ENCODE measurements at regions not wholly inside any gene's neighbourhood (a gene's known extent, or its start where the extent isn't known, plus 50 kb on each side); places are given as distances from the start of the nearest gene placed in this dataset.
"Not testable (repeated sequence)": the region's sequence is repeated elsewhere in the genome, so short reads cannot be mapped to it uniquely, and the experiment has no call there.

DNA sequence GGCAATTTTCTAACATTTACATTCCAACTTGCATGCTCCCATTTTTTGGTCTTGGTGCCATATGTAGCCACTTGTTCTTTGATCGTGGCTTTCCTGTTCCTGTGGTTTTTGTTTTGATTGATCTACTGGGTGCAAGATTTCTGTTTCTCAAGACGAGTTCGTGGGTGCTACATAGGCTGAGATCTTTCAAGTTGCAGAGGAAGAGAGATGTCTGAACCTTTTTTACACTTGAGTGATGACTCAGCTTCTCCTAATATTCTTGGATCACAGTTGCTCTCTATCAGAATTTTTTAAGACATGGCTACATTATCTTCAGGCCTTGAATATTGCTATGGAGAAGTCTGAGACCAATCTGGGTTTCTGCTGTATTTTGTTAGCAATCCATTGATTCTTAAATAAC is 85.1 kb downstream of the SRGAP2 start:
- H3K9me3 Mint-ChIP-seq (ENCODE audit: unreplicated experiment); H3K27me3 Mint-ChIP-seq (ENCODE audit: unreplicated experiment); H3K4me3 Mint-ChIP-seq (ENCODE audit: unreplicated experiment); H3K36me3 Mint-ChIP-seq (ENCODE audit: unreplicated experiment); H3K4me1 Mint-ChIP-seq (ENCODE audit: low read depth, unreplicated experiment); DNase-seq; H3K27ac Mint-ChIP-seq (ENCODE audit: unreplicated experiment): not testable (repeated sequence)

DNA sequence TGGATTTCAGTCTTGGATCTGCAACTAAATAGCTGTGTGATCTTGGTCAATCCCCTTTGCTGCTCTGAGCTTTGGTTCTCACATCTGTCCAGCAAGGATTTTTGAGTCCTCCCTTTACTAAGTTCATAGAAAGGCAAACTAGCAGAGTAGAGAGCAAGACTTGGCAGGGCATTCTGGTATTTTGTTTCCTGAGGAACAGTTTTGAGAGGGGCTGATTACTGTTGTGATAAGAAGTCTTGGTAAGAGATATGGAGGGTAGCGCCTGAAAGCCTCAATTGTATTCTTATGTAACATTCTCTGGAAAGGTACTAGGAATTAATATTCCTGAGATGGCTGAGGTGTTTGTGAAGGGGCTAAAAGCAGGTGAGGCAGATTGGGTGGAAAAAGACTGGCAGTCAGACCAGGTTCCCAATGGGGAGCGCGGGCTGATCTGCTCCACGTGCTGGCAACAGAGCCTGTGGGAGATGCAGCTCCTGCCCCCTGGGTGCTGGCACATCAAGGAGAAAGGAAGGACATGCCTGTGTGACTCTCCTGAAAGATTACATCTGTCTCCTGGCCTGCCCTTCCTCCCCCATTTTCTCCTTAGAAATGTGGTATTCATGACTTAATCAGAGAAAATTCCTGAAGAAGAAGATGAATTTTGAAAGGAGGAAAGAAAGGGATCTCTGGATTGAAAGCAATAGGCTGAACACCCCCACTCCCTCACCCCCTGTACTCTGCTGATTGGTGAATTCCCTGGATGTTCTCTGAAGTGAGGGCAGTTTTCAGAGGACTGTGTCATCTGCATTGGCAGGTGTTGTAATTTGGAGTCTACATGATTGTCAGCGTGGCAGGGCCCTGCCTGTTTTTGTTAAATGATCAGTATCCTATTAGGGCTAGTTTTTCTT is 94.0 kb downstream of the SRGAP2 start:
- H3K36me3 Mint-ChIP-seq (ENCODE audit: unreplicated experiment); DNase-seq; H3K9me3 Mint-ChIP-seq (ENCODE audit: unreplicated experiment); H3K27me3 Mint-ChIP-seq (ENCODE audit: unreplicated experiment); H3K27ac Mint-ChIP-seq (ENCODE audit: unreplicated experiment); H3K4me3 Mint-ChIP-seq (ENCODE audit: unreplicated experiment); H3K4me1 Mint-ChIP-seq (ENCODE audit: low read depth, unreplicated experiment): not testable (repeated sequence)

DNA sequence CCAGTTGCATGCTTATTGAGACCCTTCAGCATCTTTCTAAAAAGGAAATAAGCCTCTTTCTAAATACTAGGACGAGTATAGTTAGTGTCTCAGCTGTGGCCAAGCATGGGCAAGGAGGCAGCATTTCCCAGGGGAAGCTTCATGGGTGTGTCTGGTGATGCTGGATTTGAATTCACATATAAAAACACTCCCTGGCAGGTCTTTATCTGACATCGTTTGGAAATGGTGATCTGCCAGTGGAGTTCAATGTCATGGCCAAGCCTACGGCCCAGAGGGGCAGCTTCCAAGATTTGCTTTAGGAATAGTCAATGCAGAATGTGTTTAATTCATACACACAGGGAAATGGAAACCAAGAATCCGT is 94.7 kb downstream of the SRGAP2 start:
- not testable (repeated sequence) for H3K36me3 Mint-ChIP-seq (ENCODE audit: unreplicated experiment); DNase-seq; H3K27me3 Mint-ChIP-seq (ENCODE audit: unreplicated experiment); H3K27ac Mint-ChIP-seq (ENCODE audit: unreplicated experiment); H3K4me3 Mint-ChIP-seq (ENCODE audit: unreplicated experiment); H3K4me1 Mint-ChIP-seq (ENCODE audit: low read depth, unreplicated experiment); H3K9me3 Mint-ChIP-seq (ENCODE audit: unreplicated experiment)

DNA sequence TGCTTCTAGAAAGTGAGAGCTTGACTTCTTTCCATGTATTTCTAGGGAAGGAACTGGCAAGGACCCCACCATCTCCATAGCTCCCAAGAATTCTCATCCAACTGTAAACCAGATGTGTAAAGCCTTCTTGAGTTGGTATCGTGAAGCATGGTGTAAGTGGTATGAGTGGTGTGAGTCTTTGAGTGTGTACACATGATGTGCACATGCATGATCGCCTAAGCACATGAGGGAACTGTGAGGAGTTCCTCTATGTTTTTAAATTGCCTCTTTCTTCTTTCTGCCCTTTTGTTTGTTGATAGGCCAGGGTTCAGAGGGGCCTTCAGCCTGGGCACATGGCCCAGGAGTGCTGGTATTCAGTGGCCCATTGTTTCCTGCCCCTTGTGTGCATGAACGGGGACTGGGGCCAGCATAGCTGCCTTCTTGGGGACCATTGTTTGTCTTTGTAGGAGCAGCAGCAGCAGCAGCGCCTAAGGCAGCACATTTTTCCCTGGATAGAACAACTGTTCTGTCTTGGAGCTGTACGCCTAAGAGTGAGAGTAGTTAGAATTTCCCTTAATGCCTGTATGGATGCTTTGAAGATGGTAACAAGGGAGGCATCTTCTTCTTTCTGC is 95.9 kb downstream of the SRGAP2 start:
- not testable (repeated sequence) for H3K9me3 Mint-ChIP-seq (ENCODE audit: unreplicated experiment); H3K27ac Mint-ChIP-seq (ENCODE audit: unreplicated experiment); H3K36me3 Mint-ChIP-seq (ENCODE audit: unreplicated experiment); H3K4me3 Mint-ChIP-seq (ENCODE audit: unreplicated experiment); H3K4me1 Mint-ChIP-seq (ENCODE audit: low read depth, unreplicated experiment); DNase-seq; H3K27me3 Mint-ChIP-seq (ENCODE audit: unreplicated experiment)

DNA sequence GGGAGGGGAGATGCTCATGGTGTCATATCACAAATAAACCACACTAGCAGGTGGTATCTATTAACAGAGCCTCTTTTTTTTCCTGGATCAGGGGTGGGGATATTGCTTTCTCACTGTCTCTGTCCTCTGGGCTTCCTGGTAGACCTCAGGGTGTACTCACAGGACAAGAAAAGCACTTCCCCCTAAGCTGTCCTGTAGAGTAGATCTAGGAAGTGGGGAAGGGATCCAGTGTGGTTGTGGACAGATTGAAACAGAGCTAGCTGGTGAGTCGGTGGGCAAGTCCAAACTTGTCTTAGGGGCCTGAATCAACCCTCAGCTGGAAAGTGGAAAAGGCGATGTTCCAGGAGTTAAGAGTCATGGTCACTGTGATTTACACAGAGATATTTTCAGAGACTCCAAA is 96.6 kb downstream of the SRGAP2 start:
- H3K4me3 Mint-ChIP-seq (ENCODE audit: unreplicated experiment); H3K9me3 Mint-ChIP-seq (ENCODE audit: unreplicated experiment); H3K4me1 Mint-ChIP-seq (ENCODE audit: low read depth, unreplicated experiment); DNase-seq; H3K36me3 Mint-ChIP-seq (ENCODE audit: unreplicated experiment); H3K27ac Mint-ChIP-seq (ENCODE audit: unreplicated experiment); H3K27me3 Mint-ChIP-seq (ENCODE audit: unreplicated experiment): not testable (repeated sequence)

DNA sequence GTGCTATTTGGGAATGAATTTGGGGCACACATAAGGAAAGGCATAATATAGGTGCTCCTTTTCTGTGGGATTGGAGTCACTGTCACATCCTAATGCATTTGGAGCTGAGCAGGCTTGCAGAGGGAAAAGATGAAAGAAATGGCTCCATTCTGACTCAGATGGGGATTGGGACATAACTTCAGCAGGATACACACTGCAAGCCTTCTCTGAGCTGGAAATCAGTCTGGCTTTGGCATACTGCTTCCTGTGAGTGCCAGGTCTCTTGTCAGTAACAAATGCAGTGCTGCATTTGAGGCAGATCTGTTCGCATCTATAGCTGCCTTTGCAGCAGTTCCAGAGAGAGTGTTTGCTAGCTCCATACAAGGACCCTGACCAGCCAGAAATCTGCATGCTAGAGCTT is 98.7 kb downstream of the SRGAP2 start:
- not testable (repeated sequence) for H3K4me1 Mint-ChIP-seq (ENCODE audit: low read depth, unreplicated experiment); H3K36me3 Mint-ChIP-seq (ENCODE audit: unreplicated experiment); H3K27ac Mint-ChIP-seq (ENCODE audit: unreplicated experiment); H3K27me3 Mint-ChIP-seq (ENCODE audit: unreplicated experiment); H3K4me3 Mint-ChIP-seq (ENCODE audit: unreplicated experiment); DNase-seq; H3K9me3 Mint-ChIP-seq (ENCODE audit: unreplicated experiment)

DNA sequence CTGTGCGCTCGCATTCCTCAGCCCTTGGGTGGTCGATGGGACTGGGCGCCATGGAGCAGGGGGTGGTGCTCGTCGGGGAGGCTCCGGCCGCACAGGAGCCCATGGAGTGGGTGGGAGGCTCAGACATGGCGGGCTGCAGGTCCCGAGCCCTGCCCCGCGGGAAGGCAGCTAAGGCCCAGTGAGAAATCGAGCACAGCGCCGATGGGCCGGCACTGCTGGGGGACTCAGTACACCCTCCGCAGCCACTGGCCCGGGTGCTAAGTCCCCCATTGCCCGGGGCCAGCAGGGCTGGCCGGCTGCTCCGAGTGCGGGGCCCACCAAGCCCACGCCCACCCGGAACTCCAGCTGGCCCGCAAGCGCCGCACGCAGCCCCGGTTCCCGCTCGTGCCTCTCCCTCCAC is 104.1 kb downstream of the SRGAP2 start:
- DNase-seq; H3K27ac Mint-ChIP-seq (ENCODE audit: unreplicated experiment); H3K4me1 Mint-ChIP-seq (ENCODE audit: low read depth, unreplicated experiment); H3K9me3 Mint-ChIP-seq (ENCODE audit: unreplicated experiment); H3K27me3 Mint-ChIP-seq (ENCODE audit: unreplicated experiment); H3K36me3 Mint-ChIP-seq (ENCODE audit: unreplicated experiment); H3K4me3 Mint-ChIP-seq (ENCODE audit: unreplicated experiment): not testable (repeated sequence)

DNA sequence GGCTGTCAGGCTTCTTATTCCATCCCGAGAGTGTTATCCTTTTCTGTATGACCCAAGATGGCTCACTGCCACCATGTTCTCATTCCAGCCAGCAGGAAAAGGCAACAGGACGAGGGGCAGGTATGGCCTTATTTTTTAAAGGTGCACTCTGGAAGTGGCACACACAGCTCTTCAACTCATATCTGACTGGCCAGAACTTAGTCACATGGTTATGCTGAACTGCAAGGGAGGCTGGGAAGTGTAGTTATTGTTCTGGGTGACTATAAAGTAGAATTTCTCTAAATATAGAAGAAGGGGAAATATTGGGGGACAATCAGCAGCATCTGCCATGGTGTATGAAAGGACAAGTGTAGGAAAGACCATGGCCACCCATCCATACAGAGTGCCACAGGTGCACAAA is 107.6 kb downstream of the SRGAP2 start:
- H3K4me1 Mint-ChIP-seq (ENCODE audit: low read depth, unreplicated experiment); H3K9me3 Mint-ChIP-seq (ENCODE audit: unreplicated experiment); H3K4me3 Mint-ChIP-seq (ENCODE audit: unreplicated experiment); H3K27me3 Mint-ChIP-seq (ENCODE audit: unreplicated experiment); DNase-seq; H3K27ac Mint-ChIP-seq (ENCODE audit: unreplicated experiment); H3K36me3 Mint-ChIP-seq (ENCODE audit: unreplicated experiment): not testable (repeated sequence)

DNA sequence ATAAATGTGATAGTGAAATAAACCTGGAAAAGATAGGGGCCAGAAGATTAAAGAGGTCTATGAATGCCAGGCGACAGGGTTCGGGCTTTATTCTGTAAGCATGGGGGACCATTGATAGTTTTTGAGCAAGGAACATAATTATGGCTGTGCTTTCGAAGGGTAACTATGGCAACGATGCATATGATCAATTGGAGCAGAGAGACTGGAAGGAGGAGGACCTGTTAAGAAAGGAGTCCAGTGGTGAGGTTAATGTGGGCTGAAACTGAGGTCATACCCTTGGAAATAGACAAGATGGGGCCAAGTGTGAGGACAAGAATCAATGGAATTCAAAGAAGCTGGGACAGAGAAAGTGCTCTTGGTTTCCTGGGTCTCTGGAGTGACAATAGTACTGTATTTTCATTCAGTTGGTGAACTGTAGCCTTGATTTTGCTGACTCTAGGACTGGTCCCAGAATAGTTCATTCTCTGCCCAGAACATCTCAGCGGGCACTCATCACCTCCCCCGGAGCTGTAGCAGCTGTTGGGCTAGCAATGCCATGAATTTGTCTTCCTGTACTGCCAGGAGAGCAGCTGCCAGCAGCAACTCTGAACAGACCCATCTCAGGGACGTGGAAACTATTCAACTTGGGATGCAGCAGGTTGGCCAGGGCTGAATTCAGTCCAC is 108.4 kb downstream of the SRGAP2 start:
- not testable (repeated sequence) for H3K9me3 Mint-ChIP-seq (ENCODE audit: unreplicated experiment); H3K36me3 Mint-ChIP-seq (ENCODE audit: unreplicated experiment); H3K27ac Mint-ChIP-seq (ENCODE audit: unreplicated experiment); H3K4me1 Mint-ChIP-seq (ENCODE audit: low read depth, unreplicated experiment); DNase-seq; H3K27me3 Mint-ChIP-seq (ENCODE audit: unreplicated experiment); H3K4me3 Mint-ChIP-seq (ENCODE audit: unreplicated experiment)

DNA sequence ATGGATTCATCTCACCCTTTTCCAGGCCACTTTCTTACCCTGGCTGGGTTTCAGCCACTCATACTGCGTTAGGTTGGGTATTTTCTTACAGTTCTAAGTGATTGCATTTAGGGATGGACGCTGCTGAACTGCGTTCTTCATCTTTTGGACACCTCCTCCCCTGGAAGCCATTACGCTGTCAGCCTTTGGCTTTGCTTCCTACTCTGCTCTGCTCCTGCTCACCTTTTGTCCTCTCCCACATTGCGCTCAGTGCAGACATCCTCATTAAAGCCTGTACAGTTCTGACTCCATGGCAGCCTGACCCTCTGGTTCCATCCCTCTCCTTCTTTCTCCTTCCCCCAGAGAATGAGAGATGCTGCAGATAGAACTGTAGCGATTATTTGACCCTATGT is 108.9 kb downstream of the SRGAP2 start:
- not testable (repeated sequence) for H3K36me3 Mint-ChIP-seq (ENCODE audit: unreplicated experiment); H3K27ac Mint-ChIP-seq (ENCODE audit: unreplicated experiment); H3K9me3 Mint-ChIP-seq (ENCODE audit: unreplicated experiment); H3K4me3 Mint-ChIP-seq (ENCODE audit: unreplicated experiment); DNase-seq; H3K4me1 Mint-ChIP-seq (ENCODE audit: low read depth, unreplicated experiment); H3K27me3 Mint-ChIP-seq (ENCODE audit: unreplicated experiment)

DNA sequence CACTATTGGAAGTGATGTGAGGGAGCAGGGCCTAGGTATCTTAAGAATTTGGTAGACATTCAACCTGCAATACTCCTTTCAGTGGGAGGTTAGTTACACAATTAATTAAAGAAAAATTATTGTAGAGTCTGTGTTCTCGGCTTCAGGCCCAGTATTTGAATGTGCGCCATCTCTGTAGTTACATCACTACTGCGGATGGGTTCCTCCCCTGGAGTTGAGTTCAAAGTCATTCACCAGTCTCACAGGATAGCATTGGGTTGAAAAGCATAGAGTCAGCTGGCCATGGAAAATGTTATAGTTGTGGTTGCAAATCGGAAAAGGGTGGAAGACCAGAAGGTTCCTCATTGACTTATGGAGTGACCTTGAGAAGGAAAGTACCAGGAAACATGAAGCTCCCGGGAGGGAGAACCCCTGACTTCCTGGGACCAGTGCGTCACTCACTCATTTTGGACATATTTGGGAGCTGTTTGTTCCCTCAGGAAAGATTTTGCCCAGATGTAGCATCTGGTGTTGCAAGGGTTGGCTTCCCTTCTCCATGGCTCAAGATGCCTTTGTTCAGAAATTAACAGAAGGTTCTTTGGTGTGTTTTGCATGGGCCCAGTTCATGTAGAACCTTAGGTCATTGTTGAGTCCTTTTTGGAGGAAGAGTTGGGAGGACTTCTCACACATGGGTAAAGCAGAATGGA is 111.8 kb downstream of the SRGAP2 start:
- not testable (repeated sequence) for H3K27ac Mint-ChIP-seq (ENCODE audit: unreplicated experiment); H3K9me3 Mint-ChIP-seq (ENCODE audit: unreplicated experiment); H3K4me1 Mint-ChIP-seq (ENCODE audit: low read depth, unreplicated experiment); DNase-seq; H3K36me3 Mint-ChIP-seq (ENCODE audit: unreplicated experiment); H3K4me3 Mint-ChIP-seq (ENCODE audit: unreplicated experiment); H3K27me3 Mint-ChIP-seq (ENCODE audit: unreplicated experiment)

DNA sequence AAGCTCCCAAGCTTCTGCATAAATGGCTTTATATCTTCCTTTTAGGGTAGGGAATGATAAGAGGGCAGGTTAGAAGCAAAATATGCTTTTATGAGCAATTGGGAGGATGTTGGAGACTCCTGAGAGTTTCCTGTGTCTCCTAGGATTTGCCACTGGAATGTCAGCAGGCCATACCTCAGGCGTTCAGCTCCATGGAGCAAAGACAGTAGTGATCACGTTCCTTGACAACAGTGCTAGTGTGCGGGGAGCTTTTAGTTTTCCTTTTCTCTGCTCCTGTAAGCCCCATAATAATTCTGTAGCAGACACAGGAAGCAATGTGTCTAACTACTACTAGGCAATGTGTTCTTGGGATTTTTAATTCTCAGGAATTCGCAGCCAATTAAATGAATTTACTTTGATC is 113.6 kb downstream of the SRGAP2 start:
- not testable (repeated sequence) for H3K27me3 Mint-ChIP-seq (ENCODE audit: unreplicated experiment); H3K9me3 Mint-ChIP-seq (ENCODE audit: unreplicated experiment); H3K27ac Mint-ChIP-seq (ENCODE audit: unreplicated experiment); H3K4me3 Mint-ChIP-seq (ENCODE audit: unreplicated experiment); H3K36me3 Mint-ChIP-seq (ENCODE audit: unreplicated experiment); DNase-seq; H3K4me1 Mint-ChIP-seq (ENCODE audit: low read depth, unreplicated experiment)
